ENCODE measurements at regions not wholly inside any gene's neighbourhood (a gene's known extent, or its start where the extent isn't known, plus 50 kb on each side); places are given as distances from the start of the nearest gene placed in this dataset.

- ChIA-PET POLR2A (no interaction called here), CTCF (interaction anchor here (4.5 kb wide), 1 partner anchor 10 kb away, joined by 17 read pairs; no protein-coding TSS in a partner anchor)
- H3K79me2 ChIP-seq (ENCODE audit: control insufficient read depth, insufficient read depth, low read length), result no peaks in the 10 kb centered on the region
- no peak overlapping the region for H2AFZ ChIP-seq (ENCODE audit: low read depth, low read length)
- no peaks in the 10 kb centered on the region for H3K9me3 ChIP-seq (replicated peaks; ENCODE audit: control insufficient read depth, insufficient read depth, low read length)
- H3K4me2 ChIP-seq (ENCODE audit: insufficient read depth, low read length), result no peak overlapping the region
- FAIRE-seq, result no peak
- dilution Hi-C loops (cut with MboI; ENCODE audit: extremely low pct_ligation_motif_present, low sequenced_read_pairs) (no loop called here), intact Hi-C loops (cut with micrococcal nuclease) (no loop called here)
- no TSS peak for BruUV-seq (replicated peaks)
- H3K9me1 ChIP-seq (replicated peaks; ENCODE audit: control insufficient read depth, extremely low read depth, insufficient read depth, low read length), result no peaks in the 10 kb centered on the region
- TF ChIP-seq MYC (IDR thresholded peaks at IDR 0.05; ENCODE audit: low read depth, low read length), result no peak
- no peak for TF ChIP-seq FOS (IDR thresholded peaks at IDR 0.05; ENCODE audit: borderline replicate concordance, insufficient read depth, low read length)
- TF ChIP-seq MAX (IDR thresholded peaks at IDR 0.05; ENCODE audit: insufficient read depth, insufficient read length), result no peak
- no peak for TF ChIP-seq JUN (IDR thresholded peaks at IDR 0.05; ENCODE audit: borderline replicate concordance, insufficient read depth, insufficient read length, low read depth)
- TF ChIP-seq CTCF (IDR thresholded peaks at IDR 0.05; ENCODE audit: extremely low read depth in 1 of 2, insufficient read depth in 1 of 2, low read depth in 1 of 2, low read length in 2 of 2), result no peak
- TF ChIP-seq POLR2A (IDR thresholded peaks at IDR 0.05; ENCODE audit: low read depth, low read length), result no peak
- no peak for TF ChIP-seq GATA2 (IDR thresholded peaks at IDR 0.05; ENCODE audit: insufficient read depth, insufficient read length, low read depth, low read length)
- TF ChIP-seq EZH2 (IDR thresholded peaks at IDR 0.05; ENCODE audit: borderline replicate concordance, low read depth, low read length, severe bottlenecking), result no peak
- no peak for TF ChIP-seq POLR2AphosphoS5 (IDR thresholded peaks at IDR 0.05; ENCODE audit: insufficient read depth, low read depth, low read length)
- DNase-seq (ENCODE audit: low read depth, low spot score), result no peak
- H3K27ac ChIP-seq (ENCODE audit: insufficient read depth, low read depth, low read length), result no peak overlapping the region
- H3K9ac ChIP-seq (replicated peaks; ENCODE audit: extremely low read depth, insufficient read depth, low read length), result no peak overlapping the region
- H3K36me3 ChIP-seq (ENCODE audit: control insufficient read depth in 2 of 2, extremely low read depth in 1 of 2, insufficient read depth in 2 of 2, low read length in 2 of 2), result no peaks in the 10 kb centered on the region
- H4K20me1 ChIP-seq (replicated peaks; ENCODE audit: control insufficient read depth, extremely low read depth, insufficient read depth, low read length), result no peaks in the 10 kb centered on the region
- no peaks in the 10 kb centered on the region for H3K27me3 ChIP-seq (ENCODE audit: control insufficient read depth in 2 of 2, insufficient read depth in 2 of 2, low read length in 2 of 2)
- no peak overlapping the region for H3K4me3 ChIP-seq (replicated peaks in 1 of 3; ENCODE audit: insufficient read depth in 1 of 3, low read depth in 1 of 3, low read length in 3 of 3)
- H3K4me1 ChIP-seq (ENCODE audit: control insufficient read depth, extremely low read depth, insufficient read depth, low read length), result peaks cover 9% of the 10 kb centered on the region
Measured at GRCh38 chr4:126213996-126214395, 899.2 kb downstream of the FAT4 start.
